GM21717 (cell line): ENCODE measurements at regions not wholly inside any gene's neighbourhood (a gene's known extent, or its start where the extent isn't known, plus 50 kb on each side); places are given as distances from the start of the nearest gene placed in this dataset.

ENCODE experiments used
- ATAC-seq: cut with Tn5 transposase; IDR thresholded peaks from one replicate; pipeline ENCODE4 v1.9.1; 2021; ENCODE audit warnings: mild to moderate bottlenecking, moderate library complexity; ENCODE audit not compliant: unreplicated experiment

GRCh38 chr2:223503746-223504145, 98.4 kb downstream of the SCG2 start:
- no peak for ATAC-seq

- ATAC-seq = no peak
Observed at GRCh38 chr2:223508372-223508771, 93.8 kb downstream of the SCG2 start.

- no peak for ATAC-seq
Observed at GRCh38 chr2:223510713-223511112, 91.4 kb downstream of the SCG2 start.

- no peak for ATAC-seq
Observed at GRCh38 chr2:223511168-223511567, 91.0 kb downstream of the SCG2 start.

GRCh38 chr2:223513771-223514455, 88.2 kb downstream of the SCG2 start:
- ATAC-seq = no peak

GRCh38 chr2:223519471-223519870, 82.7 kb downstream of the SCG2 start:
- no peak for ATAC-seq

- no peak for ATAC-seq
Observed at GRCh38 chr2:223522796-223523195, 79.4 kb downstream of the SCG2 start.

GRCh38 chr2:223523551-223524001, 78.6 kb downstream of the SCG2 start:
- no peak for ATAC-seq

- ATAC-seq = no peak
Observed at GRCh38 chr2:223524066-223524465, 78.1 kb downstream of the SCG2 start.

GRCh38 chr2:223526106-223526505, 76.1 kb downstream of the SCG2 start:
- no peak for ATAC-seq

- ATAC-seq = no peak
Observed at GRCh38 chr2:223528036-223528435, 74.1 kb downstream of the SCG2 start.

GRCh38 chr2:223529696-223530095, 72.5 kb downstream of the SCG2 start:
- ATAC-seq = no peak

GRCh38 chr2:223530811-223531210, 71.3 kb downstream of the SCG2 start:
- ATAC-seq = no peak

GRCh38 chr2:223532161-223532560, 70.0 kb downstream of the SCG2 start:
- ATAC-seq = no peak

- no peak for ATAC-seq
Observed at GRCh38 chr2:223532712-223533111, 69.4 kb downstream of the SCG2 start.

GRCh38 chr2:223536546-223536945, 65.6 kb downstream of the SCG2 start:
- no peak for ATAC-seq

- ATAC-seq = no peak
Observed at GRCh38 chr2:223537115-223537514, 65.0 kb downstream of the SCG2 start.

- ATAC-seq = no peak
Observed at GRCh38 chr2:223537651-223538601, 64.2 kb downstream of the SCG2 start.

GRCh38 chr2:223538920-223539440, 63.2 kb downstream of the SCG2 start:
- no peak for ATAC-seq

- no peak for ATAC-seq
Observed at GRCh38 chr2:223541546-223541945, 60.6 kb downstream of the SCG2 start.

GRCh38 chr2:223542501-223542900, 59.7 kb downstream of the SCG2 start:
- ATAC-seq = no peak

- no peak for ATAC-seq
Observed at GRCh38 chr2:223545406-223545805, 56.8 kb downstream of the SCG2 start.
